Right lobe of liver (tissue), 4 donors: ENCODE measurements at regions not wholly inside any gene's neighbourhood (a gene's known extent, or its start where the extent isn't known, plus 50 kb on each side); places are given as distances from the start of the nearest gene placed in this dataset.

Experiments used
- CTCF ChIP-seq, 4 donors: fragments of 200-600 bp in 3 of 4; fragments of 450-650 bp in 1 of 4; IDR thresholded peaks; one replicate each; pipeline versions ENCODE4 v1.5.1 to v1.8.0; 2016 to 2022; ENCODE audit warnings: antibody characterized with exemption in 4 of 4, mild to moderate bottlenecking in 2 of 4
- POLR2A ChIP-seq: fragments of 450-650 bp; IDR thresholded peaks from one replicate; pipeline ENCODE4 v1.6.1; 2017; ENCODE audit warnings: antibody characterized with exemption, mild to moderate bottlenecking
- donor health status: DM: no; HTN: no; CAD: no.
- donor health status: DM: no; HTN: no; CAD: no.
- donor health status: DM: no; HTN: yes; CAD: no.

DNA sequence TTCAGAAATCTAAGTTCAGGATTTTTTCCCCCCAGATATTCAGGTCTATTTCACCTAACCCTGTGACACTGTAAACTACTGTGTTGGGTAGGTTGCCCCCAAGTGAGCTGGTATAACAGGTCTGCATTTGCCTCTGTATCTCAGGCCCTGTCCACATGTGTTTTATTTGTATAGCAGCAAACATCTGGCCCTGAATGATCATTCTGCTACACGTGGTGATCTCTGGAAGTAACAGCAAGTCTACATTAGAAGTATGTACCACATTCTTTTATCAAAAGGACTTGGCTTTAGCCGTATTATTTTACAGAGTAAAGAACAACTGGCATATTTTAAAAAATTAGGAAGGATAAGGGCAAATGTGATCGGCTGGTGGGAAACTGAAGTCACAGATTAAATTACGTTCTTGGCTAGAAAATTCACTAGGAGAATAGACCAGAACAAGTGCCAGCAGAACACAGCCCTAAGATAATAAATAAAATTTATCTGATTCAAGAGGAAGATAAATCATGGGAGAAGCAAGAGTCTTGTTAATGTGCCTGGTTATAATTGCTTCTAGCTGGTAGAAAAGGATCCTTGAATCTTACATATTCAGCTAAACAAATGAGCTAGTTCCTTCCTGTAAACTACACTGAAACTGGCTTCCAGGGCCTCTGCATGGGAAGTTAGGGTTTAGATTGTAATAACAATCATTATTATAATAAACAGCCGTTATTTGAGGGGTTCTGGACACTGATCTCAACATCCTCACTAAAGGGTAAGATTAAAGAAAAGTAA is 192.1 kb downstream of the SAMD5 start:
- TF ChIP-seq POLR2A: no peak
- TF ChIP-seq CTCF (IDR thresholded peaks at IDR 0.05): no peak
